ENCODE measurements at regions not wholly inside any gene's neighbourhood (a gene's known extent, or its start where the extent isn't known, plus 50 kb on each side); places are given as distances from the start of the nearest gene placed in this dataset.

GRCh38 chr9:70472268-70473249, 58.1 kb upstream of the KLF9 start:
- TF ChIP-seq CTCF (IDR thresholded peaks at IDR 0.05) (no peak), ZFX (IDR thresholded peaks at IDR 0.05; ENCODE audit: borderline replicate concordance) (no peak)
